Common myeloid progenitor, CD34-positive (primary cell): ENCODE measurements at regions not wholly inside any gene's neighbourhood (a gene's known extent, or its start where the extent isn't known, plus 50 kb on each side); places are given as distances from the start of the nearest gene placed in this dataset.

ENCODE experiments used
- CTCF ChIA-PET: fragments of 350-600 bp; sonication (Branson Sonifier 250); formaldehyde crosslinking; loops from one replicate; lab custom pipeline; 2021; ENCODE audit warnings: antibody characterized with exemption; lab: Charles Lee
- POLR2A ChIA-PET: fragments of 350-600 bp; sonication (Branson Sonifier 250); formaldehyde crosslinking; loops from one replicate; lab custom pipeline; 2021; ENCODE audit warnings: antibody characterized with exemption; lab: Charles Lee
- DNase-seq, 3 donors: peaks; one replicate each; pipeline versions ENCODE4 v3.0.0 to v3.0.0-alpha.2; 2013
- H3K27ac ChIP-seq, 2 experiments: 1 replicate in 1 of 2; 2 replicates in 1 of 2; pipeline ENCODE4 v1.7.0; 2013; ENCODE audit warnings: inconsistent platforms in 2 of 2, low read length in 2 of 2, mild to moderate bottlenecking in 2 of 2, low read depth in 1 of 2, moderate library complexity in 1 of 2; ENCODE audit not compliant: severe bottlenecking in 2 of 2, insufficient read depth in 1 of 2, poor library complexity in 1 of 2
- H3K27me3 ChIP-seq, 5 experiments: replicated peaks in 2 of 5; 1 replicate in 3 of 5; 2 replicates in 2 of 5; pipeline versions ENCODE4 v1.6.1 to v1.7.0; 2013; ENCODE audit warnings: low read length in 4 of 5, mild to moderate bottlenecking in 2 of 5, moderate library complexity in 2 of 5, inconsistent platforms in 1 of 5; ENCODE audit not compliant: insufficient read depth in 5 of 5, control insufficient read depth in 4 of 5
- H3K36me3 ChIP-seq, 4 experiments: 1 replicate in 2 of 4; 2 replicates in 2 of 4; pipeline versions ENCODE4 v1.6.1 to v1.7.0; 2013; ENCODE audit warnings: low read length in 3 of 4, control low read depth in 1 of 4, mild to moderate bottlenecking in 1 of 4; ENCODE audit not compliant: control insufficient read depth in 4 of 4, insufficient read depth in 4 of 4
- H3K4me1 ChIP-seq, 4 experiments: 1 replicate in 3 of 4; 2 replicates in 1 of 4; pipeline versions ENCODE4 v1.6.1 to v1.7.1; 2013; ENCODE audit warnings: low read length in 3 of 4, mild to moderate bottlenecking in 3 of 4, control low read depth in 1 of 4, inconsistent platforms in 1 of 4, moderate library complexity in 1 of 4; ENCODE audit not compliant: control insufficient read depth in 4 of 4, insufficient read depth in 4 of 4; ENCODE audit errors: control extremely low read depth in 1 of 4
- H3K4me3 ChIP-seq, 7 experiments: 1 replicate in 4 of 7; 2 replicates in 3 of 7; pipeline versions ENCODE4 v1.5.1 to v1.7.0; 2013; ENCODE audit warnings: mild to moderate bottlenecking in 7 of 7, low read length in 6 of 7, moderate library complexity in 6 of 7, inconsistent platforms in 2 of 7, low read depth in 2 of 7, control low read depth in 1 of 7; ENCODE audit not compliant: insufficient read depth in 4 of 7, control insufficient read depth in 1 of 7; ENCODE audit errors: extremely low read depth in 1 of 7
- H3K9me3 ChIP-seq, 5 experiments: 1 replicate in 4 of 5; 2 replicates in 1 of 5; pipeline versions ENCODE4 v1.6.1 to v1.7.1; 2013; ENCODE audit warnings: low read length in 4 of 5, mild to moderate bottlenecking in 2 of 5, inconsistent platforms in 1 of 5, low read depth in 1 of 5, moderate library complexity in 1 of 5; ENCODE audit not compliant: control insufficient read depth in 4 of 5, insufficient read depth in 2 of 5; ENCODE audit errors: control extremely low read depth in 1 of 5
- WGBS: methylation state at CpG from one replicate; pipeline ENCODE4 v1.1.5; 2013; ENCODE audit not compliant: insufficient coverage; 5-methylcytosine and 5-hydroxymethylcytosine counted together

GRCh38 chrX:121102101-121102500, 54.7 kb downstream of the GLUD2 start:
- no peaks in the 10 kb centered on the region for H3K4me1 ChIP-seq
- no peak for DNase-seq
- ChIA-PET CTCF (no interaction called here), POLR2A (no interaction called here)
- H3K4me3 ChIP-seq, result no peak overlapping the region
- no peaks in the 10 kb centered on the region for H3K36me3 ChIP-seq
- H3K27ac ChIP-seq, result no peak overlapping the region
- H3K9me3 ChIP-seq, result no peaks in the 10 kb centered on the region
- no peaks in the 10 kb centered on the region for H3K27me3 ChIP-seq

GRCh38 chrX:121103381-121103780, 56.0 kb downstream of the GLUD2 start:
- peaks cover 0 to under 1% (median 0%) of the 10 kb centered on the region in 5 experiments for H3K9me3 ChIP-seq
- DNase-seq, result no peak
- no peak overlapping the region for H3K27ac ChIP-seq

GRCh38 chrX:121106484-121107235, 59.2 kb downstream of the GLUD2 start:
- CTCF ChIA-PET, result no interaction called here
- WGBS, result 86% methylated on average over 5 of the region's 7 CpGs
- Histone ChIP-seq H3K4me1 (no peaks in the 10 kb centered on the region), H3K4me3 (no peak overlapping the region), H3K27me3 (no peaks in the 10 kb centered on the region), H3K36me3 (no peaks in the 10 kb centered on the region), H3K9me3 (peaks cover 0 to 2% (median 0%) of the 10 kb centered on the region in 5 experiments), H3K27ac (no peak overlapping the region)
- no peak for DNase-seq
- POLR2A ChIA-PET, result no interaction called here

More at GRCh38 chrX:121103381-121103780, 56.0 kb downstream of the GLUD2 start:
- ChIA-PET CTCF (no interaction called here), POLR2A (no interaction called here)
- Histone ChIP-seq H3K4me1 (no peaks in the 10 kb centered on the region), H3K27me3 (no peaks in the 10 kb centered on the region), H3K36me3 (no peaks in the 10 kb centered on the region), H3K4me3 (no peak overlapping the region)

GRCh38 chrX:121109986-121110385, 62.6 kb downstream of the GLUD2 start:
- H3K27ac ChIP-seq, result no peak overlapping the region
- no peaks in the 10 kb centered on the region for H3K4me1 ChIP-seq
- no peaks in the 10 kb centered on the region for H3K36me3 ChIP-seq
- H3K9me3 ChIP-seq, result peaks cover 0 to 2% (median 0%) of the 10 kb centered on the region in 5 experiments
- ChIA-PET POLR2A (no interaction called here), CTCF (no interaction called here)
- no peak overlapping the region for H3K4me3 ChIP-seq
- no peak for DNase-seq
- 100% methylated on average over 1 of the region's 2 CpGs for WGBS
- H3K27me3 ChIP-seq, result no peaks in the 10 kb centered on the region

- Histone ChIP-seq H3K36me3 (no peaks in the 10 kb centered on the region), H3K9me3 (peaks cover 0 to 2% (median 0%) of the 10 kb centered on the region in 5 experiments), H3K27me3 (no peaks in the 10 kb centered on the region), H3K4me1 (no peaks in the 10 kb centered on the region), H3K27ac (no peak overlapping the region), H3K4me3 (no peak overlapping the region)
- ChIA-PET POLR2A (no interaction called here), CTCF (no interaction called here)
- WGBS, result no CpG with 5 or more reads among the region's 3 CpGs
- no peak for DNase-seq
Observed at GRCh38 chrX:121110536-121110935, 63.1 kb downstream of the GLUD2 start.

- H3K36me3 ChIP-seq, result no peaks in the 10 kb centered on the region
- ChIA-PET POLR2A (no interaction called here), CTCF (no interaction called here)
- no peaks in the 10 kb centered on the region for H3K27me3 ChIP-seq
- no peak overlapping the region for H3K4me3 ChIP-seq
- H3K9me3 ChIP-seq, result no peaks in the 10 kb centered on the region
- H3K4me1 ChIP-seq, result no peaks in the 10 kb centered on the region
- no peak overlapping the region for H3K27ac ChIP-seq
- WGBS, result no CpG with 5 or more reads among the region's 1 CpG
- DNase-seq, result no peak
Observed at GRCh38 chrX:121114691-121115090, 67.3 kb downstream of the GLUD2 start.

- no peaks in the 10 kb centered on the region for H3K9me3 ChIP-seq
- H3K27ac ChIP-seq, result no peak overlapping the region
- DNase-seq, result no peak
- no peak overlapping the region for H3K4me3 ChIP-seq
- ChIA-PET CTCF (no interaction called here), POLR2A (no interaction called here)
- H3K27me3 ChIP-seq, result no peaks in the 10 kb centered on the region
- H3K4me1 ChIP-seq, result no peaks in the 10 kb centered on the region
- no peaks in the 10 kb centered on the region for H3K36me3 ChIP-seq
- WGBS, result no CpG with 5 or more reads among the region's 4 CpGs
Observed at GRCh38 chrX:121120690-121121605, 73.5 kb downstream of the GLUD2 start.
